Neuronal stem cell (in vitro differentiated cells): ENCODE measurements at regions not wholly inside any gene's neighbourhood (a gene's known extent, or its start where the extent isn't known, plus 50 kb on each side); places are given as distances from the start of the nearest gene placed in this dataset.

Source experiments
- DNase-seq: peaks from one replicate; pipeline ENCODE4 v3.0.0-alpha.2; 2013; ENCODE audit warnings: low spot score
- H2AFZ ChIP-seq: one replicate; pipeline ENCODE4 v1.6.1; 2013; ENCODE audit warnings: mild to moderate bottlenecking, low read length, inconsistent platforms
- H2AK5ac ChIP-seq: 2 replicates; pipeline ENCODE4 v1.6.1; 2013; ENCODE audit warnings: low read depth, mild to moderate bottlenecking, inconsistent platforms, low read length, moderate library complexity, mixed read lengths
- H2BK120ac ChIP-seq: 2 replicates; pipeline ENCODE4 v1.6.1; 2013; ENCODE audit warnings: low read depth, mild to moderate bottlenecking, inconsistent platforms, low read length, moderate library complexity, mixed read lengths
- H2BK12ac ChIP-seq: one replicate; pipeline ENCODE4 v1.6.1; 2013; ENCODE audit warnings: low read length, inconsistent platforms
- H2BK15ac ChIP-seq: 2 replicates; pipeline ENCODE4 v1.6.1; 2013; ENCODE audit warnings: mild to moderate bottlenecking, low read length, inconsistent platforms, mixed read lengths
- H2BK5ac ChIP-seq: one replicate; pipeline ENCODE4 v1.6.1; 2013; ENCODE audit warnings: inconsistent platforms, mild to moderate bottlenecking, low read length, moderate library complexity
- H3K14ac ChIP-seq: one replicate; pipeline ENCODE4 v1.6.1; 2013; ENCODE audit warnings: low read length, inconsistent platforms
- H3K18ac ChIP-seq: 2 replicates; pipeline ENCODE4 v1.6.1; 2013; ENCODE audit warnings: low read length, inconsistent platforms
- H3K23ac ChIP-seq: 2 replicates; pipeline ENCODE4 v1.6.1; 2013; ENCODE audit warnings: low read depth, mild to moderate bottlenecking, mixed read lengths, low read length, inconsistent platforms; ENCODE audit not compliant: poor library complexity
- H3K27ac ChIP-seq: replicated peaks from 3 replicates; pipeline ENCODE4 v1.5.1; 2013; ENCODE audit warnings: low read length, inconsistent platforms
- H3K27me3 ChIP-seq, 3 experiments: 2 replicates each; pipeline ENCODE4 v1.6.1; 2013; ENCODE audit warnings: low read length in 3 of 3, mild to moderate bottlenecking in 2 of 3, inconsistent platforms in 1 of 3, low read depth in 1 of 3, mixed read lengths in 1 of 3, moderate library complexity in 1 of 3; ENCODE audit not compliant: control insufficient read depth in 3 of 3, insufficient read depth in 3 of 3
- H3K36me3 ChIP-seq, 2 donors: replicated peaks in 1 of 2; 2 replicates each; pipeline ENCODE4 v1.6.1; 2013; ENCODE audit warnings: low read length in 2 of 2; ENCODE audit not compliant: control insufficient read depth in 2 of 2, insufficient read depth in 2 of 2
- H3K4ac ChIP-seq: 2 replicates; pipeline ENCODE4 v1.6.1; 2013; ENCODE audit warnings: inconsistent platforms, mild to moderate bottlenecking, low read length, moderate library complexity
- H3K4me1 ChIP-seq, 2 donors: 1 replicate in 1 of 2; 2 replicates in 1 of 2; pipeline ENCODE4 v1.6.1; 2013; ENCODE audit warnings: low read length in 2 of 2, low read depth in 1 of 2; ENCODE audit not compliant: control insufficient read depth in 2 of 2, insufficient read depth in 1 of 2
- H3K4me2 ChIP-seq: one replicate; pipeline ENCODE4 v1.6.1; 2013; ENCODE audit warnings: mild to moderate bottlenecking, low read length, inconsistent platforms; ENCODE audit not compliant: insufficient read depth, poor library complexity, severe bottlenecking
- H3K4me3 ChIP-seq, 2 donors: 2 replicates each; pipeline ENCODE4 v1.5.1; 2013; ENCODE audit warnings: low read length in 2 of 2, mild to moderate bottlenecking in 2 of 2, inconsistent platforms in 1 of 2, moderate library complexity in 1 of 2
- H3K79me1 ChIP-seq: one replicate; pipeline ENCODE4 v1.6.1; 2013; ENCODE audit warnings: low read depth, mild to moderate bottlenecking, inconsistent platforms, low read length, moderate library complexity
- H3K9ac ChIP-seq: one replicate; pipeline ENCODE4 v1.6.1; 2013; ENCODE audit warnings: mild to moderate bottlenecking, low read depth, low read length, inconsistent platforms; ENCODE audit not compliant: poor library complexity
- H3K9me3 ChIP-seq, 2 donors: replicated peaks in 1 of 2; 2 replicates each; pipeline versions ENCODE3 to v1.6.1; 2013; ENCODE audit warnings: low read length in 2 of 2, mild to moderate bottlenecking in 2 of 2, inconsistent platforms in 1 of 2, low read depth in 1 of 2, mixed read lengths in 1 of 2, moderate library complexity in 1 of 2; ENCODE audit not compliant: control insufficient read depth in 2 of 2, insufficient read depth in 1 of 2
- H4K8ac ChIP-seq: one replicate; pipeline ENCODE4 v1.6.1; 2013; ENCODE audit warnings: low read depth, mild to moderate bottlenecking, inconsistent platforms, low read length, moderate library complexity
- H4K91ac ChIP-seq: one replicate; pipeline ENCODE4 v1.6.1; 2013; ENCODE audit warnings: low read length, low read depth, mild to moderate bottlenecking, inconsistent platforms; ENCODE audit not compliant: poor library complexity
- WGBS, 2 donors: extraction: QIAGEN DNeasy Blood & Tissue Kit; methylation state at CpG; one replicate each; pipeline ENCODE4 v1.1.7; 2013; ENCODE audit warnings: missing lambda C conversion rate in 2 of 2, mixed read lengths in 1 of 2; ENCODE audit not compliant: insufficient read length in 2 of 2, insufficient replicate concordance in 1 of 2; ENCODE audit errors: extremely low coverage in 2 of 2; 5-methylcytosine and 5-hydroxymethylcytosine counted together

GRCh38 chr11:28976012-28976800, 868.0 kb downstream of the METTL15 start:
- no peak overlapping the region for H2BK15ac ChIP-seq
- no peaks in the 10 kb centered on the region for H3K36me3 ChIP-seq
- no peak overlapping the region for H3K27ac ChIP-seq
- H3K27me3 ChIP-seq = no peaks in the 10 kb centered on the region
- no CpG with 5 or more reads among the region's 10 CpGs for WGBS, 2 donors
- DNase-seq = no peak
- H3K14ac ChIP-seq = no peak overlapping the region
- no peak overlapping the region for H3K4me2 ChIP-seq
- H3K4me1 ChIP-seq = no peaks in the 10 kb centered on the region
- no peak overlapping the region for H4K91ac ChIP-seq
- no peak overlapping the region for H3K23ac ChIP-seq
- no peak overlapping the region for H3K18ac ChIP-seq
- H3K9me3 ChIP-seq = no peaks in the 10 kb centered on the region
- H2BK120ac ChIP-seq = no peak overlapping the region
- H2AK5ac ChIP-seq = no peak overlapping the region
- H3K9ac ChIP-seq = no peak overlapping the region
- H3K4me3 ChIP-seq = no peak overlapping the region
- H4K8ac ChIP-seq = no peak overlapping the region
- no peak overlapping the region for H2BK5ac ChIP-seq
- no peak overlapping the region for H3K4ac ChIP-seq
- no peak overlapping the region for H2AFZ ChIP-seq
- H3K79me1 ChIP-seq = no peaks in the 10 kb centered on the region
- no peak overlapping the region for H2BK12ac ChIP-seq

GRCh38 chr11:28969832-28970231, 861.6 kb downstream of the METTL15 start:
- Histone ChIP-seq H3K79me1 (no peaks in the 10 kb centered on the region), H2BK5ac (no peak overlapping the region), H4K8ac (no peak overlapping the region), H3K23ac (no peak overlapping the region), H2BK15ac (no peak overlapping the region), H3K4me2 (no peak overlapping the region), H3K27ac (no peak overlapping the region), H3K27me3 (no peaks in the 10 kb centered on the region), H3K14ac (no peak overlapping the region), H2BK120ac (no peak overlapping the region), H4K91ac (no peak overlapping the region), H3K36me3 (no peaks in the 10 kb centered on the region), H2AK5ac (no peak overlapping the region), H3K9ac (no peak overlapping the region), H2BK12ac (no peak overlapping the region), H2AFZ (no peak overlapping the region), H3K18ac (no peak overlapping the region), H3K9me3 (no peaks in the 10 kb centered on the region), H3K4me1 (no peaks in the 10 kb centered on the region), H3K4me3 (no peak overlapping the region), H3K4ac (no peak overlapping the region)
- DNase-seq = no peak

DNA sequence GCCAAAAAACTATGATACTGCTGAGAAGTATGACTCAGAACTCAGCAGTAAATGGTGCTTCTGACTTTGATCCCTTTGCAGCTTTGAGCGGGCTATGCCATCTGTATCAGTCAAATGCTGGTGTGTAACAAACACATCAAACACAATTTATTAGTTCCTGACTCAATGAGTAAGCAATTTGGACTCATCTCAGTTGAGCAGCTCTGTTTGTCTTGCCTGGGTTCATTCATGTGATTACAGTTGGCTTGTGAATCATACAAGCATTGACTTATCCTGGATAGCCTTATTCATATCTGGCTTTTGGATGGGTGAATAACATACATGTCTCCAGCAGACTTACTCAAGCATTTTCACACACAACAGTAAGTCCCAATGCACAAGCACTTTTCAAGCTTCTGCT, 858.8 kb downstream of the METTL15 start:
- no peak overlapping the region for H3K4me3 ChIP-seq
- no peak overlapping the region for H3K27ac ChIP-seq
- no peak overlapping the region for H3K4ac ChIP-seq
- no peak overlapping the region for H3K14ac ChIP-seq
- H2AK5ac ChIP-seq = no peak overlapping the region
- H2BK120ac ChIP-seq = no peak overlapping the region
- no peak overlapping the region for H2BK12ac ChIP-seq
- H3K9me3 ChIP-seq = no peaks in the 10 kb centered on the region
- H3K27me3 ChIP-seq = no peaks in the 10 kb centered on the region
- no peak overlapping the region for H2AFZ ChIP-seq
- no peaks in the 10 kb centered on the region for H3K36me3 ChIP-seq
- no peak for DNase-seq
- no peak overlapping the region for H3K9ac ChIP-seq
- no peak overlapping the region for H4K8ac ChIP-seq
- no peak overlapping the region for H3K18ac ChIP-seq
- no peaks in the 10 kb centered on the region for H3K79me1 ChIP-seq
- no peak overlapping the region for H4K91ac ChIP-seq
- no peaks in the 10 kb centered on the region for H3K4me1 ChIP-seq
- WGBS, 2 donors = no CpG with 5 or more reads among the region's 1 CpG
- H2BK5ac ChIP-seq = no peak overlapping the region
- H3K4me2 ChIP-seq = no peak overlapping the region
- H2BK15ac ChIP-seq = no peak overlapping the region
- H3K23ac ChIP-seq = no peak overlapping the region

GRCh38 chr11:28965819-28966218, 857.6 kb downstream of the METTL15 start:
- Histone ChIP-seq H2BK5ac (no peak overlapping the region), H3K36me3 (no peaks in the 10 kb centered on the region), H2AFZ (no peak overlapping the region), H4K91ac (no peak overlapping the region), H2BK15ac (no peak overlapping the region), H4K8ac (no peak overlapping the region), H2BK12ac (no peak overlapping the region), H2BK120ac (no peak overlapping the region), H3K4me2 (no peak overlapping the region), H3K14ac (no peak overlapping the region), H3K79me1 (no peaks in the 10 kb centered on the region), H3K4me1 (no peaks in the 10 kb centered on the region), H3K27ac (no peak overlapping the region), H3K27me3 (no peaks in the 10 kb centered on the region), H3K4me3 (no peak overlapping the region), H3K9ac (no peak overlapping the region), H2AK5ac (no peak overlapping the region), H3K23ac (no peak overlapping the region), H3K9me3 (no peaks in the 10 kb centered on the region), H3K4ac (no peak overlapping the region), H3K18ac (no peak overlapping the region)
- no peak for DNase-seq
- WGBS, 2 donors = no CpG with 5 or more reads among the region's 1 CpG
